ENCODE measurements at regions not wholly inside any gene's neighbourhood (a gene's known extent, or its start where the extent isn't known, plus 50 kb on each side); places are given as distances from the start of the nearest gene placed in this dataset.

GRCh38 chr2:156125018-156125417 is 207.5 kb downstream of the NR4A2 start:
- H3K27ac ChIP-seq, result no peak overlapping the region
- POLR2A ChIA-PET (ENCODE audit: low non-redundant PET), result no interaction called here
- CTCF ChIA-PET, result no interaction called here
- DNase-seq (ENCODE audit: low spot score), result no peak
- TF ChIP-seq, protein P1, sequence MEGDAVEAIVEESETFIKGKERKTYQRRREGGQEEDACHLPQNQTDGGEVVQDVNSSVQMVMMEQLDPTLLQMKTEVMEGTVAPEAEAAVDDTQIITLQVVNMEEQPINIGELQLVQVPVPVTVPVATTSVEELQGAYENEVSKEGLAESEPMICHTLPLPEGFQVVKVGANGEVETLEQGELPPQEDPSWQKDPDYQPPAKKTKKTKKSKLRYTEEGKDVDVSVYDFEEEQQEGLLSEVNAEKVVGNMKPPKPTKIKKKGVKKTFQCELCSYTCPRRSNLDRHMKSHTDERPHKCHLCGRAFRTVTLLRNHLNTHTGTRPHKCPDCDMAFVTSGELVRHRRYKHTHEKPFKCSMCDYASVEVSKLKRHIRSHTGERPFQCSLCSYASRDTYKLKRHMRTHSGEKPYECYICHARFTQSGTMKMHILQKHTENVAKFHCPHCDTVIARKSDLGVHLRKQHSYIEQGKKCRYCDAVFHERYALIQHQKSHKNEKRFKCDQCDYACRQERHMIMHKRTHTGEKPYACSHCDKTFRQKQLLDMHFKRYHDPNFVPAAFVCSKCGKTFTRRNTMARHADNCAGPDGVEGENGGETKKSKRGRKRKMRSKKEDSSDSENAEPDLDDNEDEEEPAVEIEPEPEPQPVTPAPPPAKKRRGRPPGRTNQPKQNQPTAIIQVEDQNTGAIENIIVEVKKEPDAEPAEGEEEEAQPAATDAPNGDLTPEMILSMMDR (conservative IDR thresholded peaks at IDR 0.05; ENCODE audit: low read depth), result no peak

DNA sequence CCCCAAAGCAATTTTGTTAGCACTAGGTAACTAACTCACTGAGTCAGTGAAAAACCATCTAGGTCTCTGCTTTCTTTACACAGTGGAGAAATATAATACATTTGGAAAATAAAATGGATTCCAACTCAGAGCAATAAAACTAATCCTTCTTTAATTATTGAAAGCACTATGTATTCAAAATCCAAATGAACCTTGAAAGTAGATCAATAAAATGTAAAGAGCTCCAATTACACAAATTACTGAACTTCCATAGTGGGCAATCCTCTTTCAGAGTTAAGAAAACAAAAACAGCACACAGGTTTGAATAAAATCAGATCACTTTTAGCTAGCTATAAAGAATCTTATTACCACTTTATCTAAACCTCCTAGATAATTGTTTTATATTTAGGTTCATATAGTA is 208.1 kb downstream of the NR4A2 start:
- DNase-seq (ENCODE audit: low spot score), result no peak
- ChIA-PET POLR2A (ENCODE audit: low non-redundant PET) (no interaction called here), CTCF (no interaction called here)
- no peak overlapping the region for H3K27ac ChIP-seq
- TF ChIP-seq, protein P1 (conservative IDR thresholded peaks at IDR 0.05; ENCODE audit: low read depth), result no peak

DNA sequence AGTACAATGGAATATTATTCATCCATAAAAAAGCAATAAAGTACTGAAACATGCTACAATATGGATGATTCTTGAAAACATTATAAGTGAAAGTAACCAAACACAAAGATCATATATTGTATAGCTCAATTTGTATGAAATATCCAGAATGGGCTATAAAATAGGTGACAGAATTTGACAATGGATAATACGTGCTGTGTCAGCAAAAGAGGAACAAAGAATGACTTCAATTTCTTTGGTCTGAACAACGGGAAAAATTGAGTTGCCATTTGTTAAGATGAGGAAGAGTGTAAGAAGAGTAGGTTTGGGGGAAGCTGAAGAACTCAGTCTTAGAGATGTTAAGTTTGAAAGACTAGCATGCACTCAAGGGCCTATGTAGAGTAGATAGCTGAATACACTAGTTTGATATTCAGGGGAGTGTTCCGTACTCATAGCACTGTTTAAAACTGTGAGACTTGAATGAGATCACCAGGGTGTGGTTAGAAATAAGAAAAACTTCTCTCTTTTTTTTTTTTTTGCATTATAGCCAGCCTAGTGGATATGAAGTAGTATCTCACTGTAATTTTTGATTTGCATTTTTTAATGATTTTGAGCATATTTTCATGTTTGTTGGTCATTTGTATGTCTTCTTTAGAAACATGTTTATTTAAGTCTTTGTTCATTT is 213.6 kb downstream of the NR4A2 start:
- no peak for DNase-seq (ENCODE audit: low spot score)
- CTCF ChIA-PET, result no interaction called here
- POLR2A ChIA-PET (ENCODE audit: low non-redundant PET), result no interaction called here
- no peak overlapping the region for H3K27ac ChIP-seq
- TF ChIP-seq, protein P1 (conservative IDR thresholded peaks at IDR 0.05; ENCODE audit: low read depth), result no peak

- DNase-seq (ENCODE audit: low spot score), result no peak
- TF ChIP-seq, protein P1 (conservative IDR thresholded peaks at IDR 0.05; ENCODE audit: low read depth), result no peak
- H3K27ac ChIP-seq, result no peak overlapping the region
- ChIA-PET POLR2A (ENCODE audit: low non-redundant PET) (no interaction called here), CTCF (no interaction called here)
Observed at GRCh38 chr2:156116113-156116512, 216.4 kb downstream of the NR4A2 start.

DNA sequence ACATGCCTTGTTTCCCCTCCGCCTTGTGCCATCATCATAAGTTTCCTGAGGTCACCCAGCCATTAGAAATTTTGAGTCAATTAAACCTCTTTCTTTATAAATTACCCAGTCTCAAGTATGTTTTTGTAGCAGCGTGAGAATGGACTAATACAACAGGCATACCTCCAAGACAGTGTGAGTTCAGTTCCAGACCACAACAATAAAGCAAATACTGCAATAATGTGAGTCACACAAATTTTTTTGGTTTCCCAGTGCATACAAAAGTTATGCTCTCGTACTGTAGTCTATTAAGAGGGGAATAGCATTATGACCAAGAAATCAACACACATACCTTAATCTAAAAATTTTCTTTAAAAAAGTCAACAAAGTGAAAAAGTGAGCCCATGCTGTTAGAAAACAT is 217.2 kb downstream of the NR4A2 start:
- CTCF ChIA-PET, result no interaction called here
- POLR2A ChIA-PET (ENCODE audit: low non-redundant PET), result no interaction called here
- TF ChIP-seq, protein P1 (conservative IDR thresholded peaks at IDR 0.05; ENCODE audit: low read depth), result no peak
- no peak overlapping the region for H3K27ac ChIP-seq
- DNase-seq (ENCODE audit: low spot score), result no peak

DNA sequence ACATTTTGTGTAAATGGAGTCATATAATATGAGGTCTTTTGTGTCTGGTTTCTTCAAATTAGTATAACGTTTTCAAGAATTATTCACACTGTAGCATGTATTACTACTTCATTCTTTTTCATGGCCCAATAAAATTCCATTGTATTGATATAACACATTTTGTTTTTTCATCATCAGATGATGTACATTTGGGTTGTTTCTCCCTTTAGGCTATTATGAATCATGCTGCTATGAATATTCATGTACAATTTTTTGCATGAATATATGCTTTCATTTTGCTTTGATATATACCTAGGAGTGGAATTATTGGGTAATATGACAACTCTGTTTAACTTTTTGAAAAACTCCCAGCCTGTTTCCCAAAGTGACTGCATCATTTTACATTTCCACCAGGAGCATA is 220.2 kb downstream of the NR4A2 start:
- TF ChIP-seq, protein P1 (conservative IDR thresholded peaks at IDR 0.05; ENCODE audit: low read depth), result no peak
- ChIA-PET POLR2A (ENCODE audit: low non-redundant PET) (no interaction called here), CTCF (no interaction called here)
- H3K27ac ChIP-seq, result no peak overlapping the region
- DNase-seq (ENCODE audit: low spot score), result no peak

DNA sequence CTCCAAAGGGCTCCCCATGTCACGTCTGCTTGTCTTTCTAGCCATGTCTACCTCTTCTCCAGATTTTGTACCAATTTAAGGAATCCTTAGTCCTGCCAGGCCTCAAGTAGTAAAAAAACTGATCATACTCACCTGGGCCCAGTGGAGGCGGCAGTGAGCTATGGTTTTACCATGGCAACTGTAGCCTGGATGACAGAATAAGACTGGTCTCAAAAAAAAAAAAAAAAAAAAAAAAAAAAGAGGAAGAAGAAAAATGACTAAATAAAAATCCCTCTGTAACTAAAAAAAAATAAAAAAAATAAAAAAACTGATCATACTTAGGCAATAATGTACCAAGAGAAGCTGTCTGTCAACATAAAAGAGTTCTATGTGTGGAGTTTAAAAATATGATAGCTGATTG is 221.6 kb downstream of the NR4A2 start:
- no peak overlapping the region for H3K27ac ChIP-seq
- ChIA-PET POLR2A (ENCODE audit: low non-redundant PET) (no interaction called here), CTCF (no interaction called here)
- TF ChIP-seq, protein P1 (conservative IDR thresholded peaks at IDR 0.05; ENCODE audit: low read depth), result no peak
- DNase-seq (ENCODE audit: low spot score), result no peak

Measured in RWPE1 (cell line).